ENCODE measurements at regions not wholly inside any gene's neighbourhood (a gene's known extent, or its start where the extent isn't known, plus 50 kb on each side); places are given as distances from the start of the nearest gene placed in this dataset.

GRCh38 chr3:165624761-165625160, 212.5 kb downstream of the BCHE start:
- TF ChIP-seq REST (IDR thresholded peaks at IDR 0.05; ENCODE audit: low read depth) (no peak), NFIC (IDR thresholded peaks at IDR 0.05) (no peak), CEBPB (IDR thresholded peaks at IDR 0.05) (no peak), YY1 (IDR thresholded peaks at IDR 0.05; ENCODE audit: low read depth) (no peak), EP300 (IDR thresholded peaks at IDR 0.05; ENCODE audit: borderline replicate concordance) (no peak)

Data from Ishikawa (cell line).